ENCODE measurements at regions not wholly inside any gene's neighbourhood (a gene's known extent, or its start where the extent isn't known, plus 50 kb on each side); places are given as distances from the start of the nearest gene placed in this dataset.

DNA sequence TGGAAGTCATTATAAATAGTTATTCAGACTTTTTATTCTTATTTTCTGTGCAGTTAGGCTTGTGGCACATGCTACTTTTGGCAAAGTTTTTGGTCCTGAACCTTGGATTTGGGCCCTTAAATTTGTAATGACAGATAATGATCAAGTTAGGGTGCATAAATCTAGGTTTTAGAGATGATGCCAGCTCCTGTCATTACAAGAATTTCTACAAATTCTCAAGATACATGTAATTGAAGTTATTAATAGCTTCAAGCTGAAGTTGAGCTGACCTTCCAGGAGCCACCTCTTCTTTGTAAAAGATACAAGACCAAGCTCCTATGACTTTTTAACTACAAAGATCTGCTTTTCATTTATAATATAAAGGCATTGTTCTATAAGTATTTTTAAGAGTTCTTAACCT lies 255.6 kb upstream of the UGT8 start:
- DNase-seq: no peak
- Mint-ChIP-seq H3K27me3 (ENCODE audit: low read depth in 3 of 3) (no peaks in the 10 kb centered on the region), H3K36me3 (no peaks in the 10 kb centered on the region), H3K27ac (no peak overlapping the region), H3K9me3 (peaks cover 0 to 2% (median 0%) of the 10 kb centered on the region in 7 donors), H3K4me1 (no peaks in the 10 kb centered on the region), H3K4me3 (no peak overlapping the region)
- Histone ChIP-seq H3K9ac (ENCODE audit: insufficient read depth, low read length, poor library complexity, severe bottlenecking) (no peak overlapping the region), H3K36me3 (replicated peaks in 1 of 2; ENCODE audit: control insufficient read depth in 1 of 2, insufficient read depth in 2 of 2, low read length in 2 of 2) (no peaks in the 10 kb centered on the region), H3K27me3 (ENCODE audit: control insufficient read depth in 2 of 2, insufficient read depth in 2 of 2, low read length in 2 of 2) (no peaks in the 10 kb centered on the region), H3K4me3 (replicated peaks in 1 of 3; ENCODE audit: low read depth in 2 of 3, low read length in 3 of 3) (no peak overlapping the region), H3K9me3 (replicated peaks in 1 of 2; ENCODE audit: control insufficient read depth in 1 of 2, insufficient read depth in 1 of 2, low read length in 2 of 2) (no peaks in the 10 kb centered on the region), H4K20me1 (ENCODE audit: insufficient read depth, low read length) (no peaks in the 10 kb centered on the region), H3K27ac (ENCODE audit: low read depth in 1 of 2, low read length in 2 of 2) (no peak overlapping the region), H2AFZ (ENCODE audit: insufficient read depth, low read depth, low read length, poor library complexity, severe bottlenecking) (no peak overlapping the region), H3K4me2 (replicated peaks; ENCODE audit: extremely low read depth, low read length, poor library complexity, severe bottlenecking) (no peak overlapping the region), H3K79me2 (ENCODE audit: insufficient read depth, low read length) (no peaks in the 10 kb centered on the region), H3K4me1 (ENCODE audit: control insufficient read depth in 1 of 2, insufficient read depth in 2 of 2, low read length in 2 of 2) (no peaks in the 10 kb centered on the region)
- intact Hi-C loops (cut with micrococcal nuclease): no loop called here
- TF ChIP-seq, protein P1, sequence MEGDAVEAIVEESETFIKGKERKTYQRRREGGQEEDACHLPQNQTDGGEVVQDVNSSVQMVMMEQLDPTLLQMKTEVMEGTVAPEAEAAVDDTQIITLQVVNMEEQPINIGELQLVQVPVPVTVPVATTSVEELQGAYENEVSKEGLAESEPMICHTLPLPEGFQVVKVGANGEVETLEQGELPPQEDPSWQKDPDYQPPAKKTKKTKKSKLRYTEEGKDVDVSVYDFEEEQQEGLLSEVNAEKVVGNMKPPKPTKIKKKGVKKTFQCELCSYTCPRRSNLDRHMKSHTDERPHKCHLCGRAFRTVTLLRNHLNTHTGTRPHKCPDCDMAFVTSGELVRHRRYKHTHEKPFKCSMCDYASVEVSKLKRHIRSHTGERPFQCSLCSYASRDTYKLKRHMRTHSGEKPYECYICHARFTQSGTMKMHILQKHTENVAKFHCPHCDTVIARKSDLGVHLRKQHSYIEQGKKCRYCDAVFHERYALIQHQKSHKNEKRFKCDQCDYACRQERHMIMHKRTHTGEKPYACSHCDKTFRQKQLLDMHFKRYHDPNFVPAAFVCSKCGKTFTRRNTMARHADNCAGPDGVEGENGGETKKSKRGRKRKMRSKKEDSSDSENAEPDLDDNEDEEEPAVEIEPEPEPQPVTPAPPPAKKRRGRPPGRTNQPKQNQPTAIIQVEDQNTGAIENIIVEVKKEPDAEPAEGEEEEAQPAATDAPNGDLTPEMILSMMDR (IDR thresholded peaks at IDR 0.05): no peak

DNA sequence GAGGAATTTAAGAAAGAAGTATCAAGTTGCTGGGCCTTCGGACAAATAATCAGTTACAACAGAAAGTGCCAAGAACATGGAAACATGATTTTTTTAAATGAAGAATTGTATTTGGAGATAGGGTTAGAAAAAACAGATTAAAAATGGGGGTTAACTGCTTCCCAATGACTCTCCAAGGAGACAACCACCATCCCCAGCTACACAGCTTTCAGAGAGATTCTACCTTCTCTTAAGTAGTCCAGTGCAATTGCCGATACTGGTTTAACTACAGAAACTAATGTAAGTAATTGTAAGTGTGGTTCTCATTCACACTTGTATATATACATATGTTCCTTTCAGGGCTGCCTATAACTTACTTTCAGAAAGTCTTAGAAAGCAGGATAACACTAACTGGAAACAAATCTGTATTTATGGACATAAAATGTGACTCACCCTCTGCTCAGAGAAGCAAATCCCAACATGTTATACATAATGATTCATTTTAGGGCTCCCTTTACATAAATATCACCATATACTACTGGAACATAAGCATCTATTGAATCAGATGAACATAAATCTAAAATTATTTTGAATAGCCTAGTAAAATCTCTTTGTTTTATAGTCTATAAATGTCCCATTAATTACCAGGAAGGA lies 248.9 kb upstream of the UGT8 start:
- no peaks in the 10 kb centered on the region for H3K4me1 ChIP-seq (ENCODE audit: control insufficient read depth in 1 of 2, insufficient read depth in 2 of 2, low read length in 2 of 2)
- H3K4me2 ChIP-seq (replicated peaks; ENCODE audit: extremely low read depth, low read length, poor library complexity, severe bottlenecking): no peak overlapping the region
- intact Hi-C loops (cut with micrococcal nuclease): no loop called here
- H3K36me3 Mint-ChIP-seq: no peaks in the 10 kb centered on the region
- H4K20me1 ChIP-seq (ENCODE audit: insufficient read depth, low read length): no peaks in the 10 kb centered on the region
- H3K27ac Mint-ChIP-seq: no peak overlapping the region
- H3K9me3 ChIP-seq (replicated peaks in 1 of 2; ENCODE audit: control insufficient read depth in 1 of 2, insufficient read depth in 1 of 2, low read length in 2 of 2): peaks cover 0 to 3% of the 10 kb centered on the region in 2 donors
- no peaks in the 10 kb centered on the region for H3K27me3 ChIP-seq (ENCODE audit: control insufficient read depth in 2 of 2, insufficient read depth in 2 of 2, low read length in 2 of 2)
- no peaks in the 10 kb centered on the region for H3K79me2 ChIP-seq (ENCODE audit: insufficient read depth, low read length)
- H3K4me1 Mint-ChIP-seq: no peaks in the 10 kb centered on the region
- peaks cover 0 to 6% (median 2%) of the 10 kb centered on the region in 7 donors for H3K9me3 Mint-ChIP-seq
- H3K27ac ChIP-seq (ENCODE audit: low read depth in 1 of 2, low read length in 2 of 2): no peak overlapping the region
- TF ChIP-seq, protein P1 (IDR thresholded peaks at IDR 0.05): no peak
- no peak overlapping the region for H3K4me3 Mint-ChIP-seq
- no peak overlapping the region for H3K9ac ChIP-seq (ENCODE audit: insufficient read depth, low read length, poor library complexity, severe bottlenecking)
- H3K27me3 Mint-ChIP-seq (ENCODE audit: low read depth in 3 of 3): no peaks in the 10 kb centered on the region
- 100% methylated on average over 1 of the region's 2 CpGs for WGBS (ENCODE audit: insufficient coverage)
- no peak overlapping the region for H3K4me3 ChIP-seq (replicated peaks in 1 of 3; ENCODE audit: low read depth in 2 of 3, low read length in 3 of 3)
- no peak for DNase-seq
- H2AFZ ChIP-seq (ENCODE audit: insufficient read depth, low read depth, low read length, poor library complexity, severe bottlenecking): no peak overlapping the region
- no peaks in the 10 kb centered on the region for H3K36me3 ChIP-seq (replicated peaks in 1 of 2; ENCODE audit: control insufficient read depth in 1 of 2, insufficient read depth in 2 of 2, low read length in 2 of 2)

All from CD14-positive monocyte (primary cell).